MM.1S (cell line): ENCODE measurements at regions not wholly inside any gene's neighbourhood (a gene's known extent, or its start where the extent isn't known, plus 50 kb on each side); places are given as distances from the start of the nearest gene placed in this dataset.

Experiments
- CTCF ChIP-seq: fragments of 300-600 bp; sonication (generic); IDR thresholded peaks from 2 replicates; pipeline ENCODE4 v1.5.1; 2016; ENCODE audit warnings: antibody characterized with exemption, low read length, mixed read lengths
- EZH2phosphoT487 ChIP-seq: fragments of 300-600 bp; sonication (generic); IDR thresholded peaks from 2 replicates; pipeline ENCODE4 v1.6.1; 2018; ENCODE audit warnings: antibody characterized with exemption, low read length

- TF ChIP-seq CTCF: no peak
- TF ChIP-seq EZH2phosphoT487: no peak
Measured at GRCh38 chr6:16894301-16894700, 133.0 kb upstream of the ATXN1 start.
